SK-N-SH treated with all-trans-retinoic acid at 6 μM for 48 hours (cell line): ENCODE measurements at regions not wholly inside any gene's neighbourhood (a gene's known extent, or its start where the extent isn't known, plus 50 kb on each side); places are given as distances from the start of the nearest gene placed in this dataset.

ENCODE experiments used
- RARB ChIP-seq: fragments of 250-450 bp; sonication (Bioruptor Pico); IDR thresholded peaks from 2 replicates; pipeline ENCODE4 v1.8.0; 2021; ENCODE audit warnings: mild to moderate bottlenecking, moderate library complexity
- TF ChIP-seq, protein P1 (sequence below): fragments of 250-450 bp; sonication (Bioruptor Pico); IDR thresholded peaks from 2 replicates; pipeline ENCODE4 v1.8.0; 2020; ENCODE audit warnings: mild to moderate bottlenecking, moderate library complexity, borderline replicate concordance

DNA sequence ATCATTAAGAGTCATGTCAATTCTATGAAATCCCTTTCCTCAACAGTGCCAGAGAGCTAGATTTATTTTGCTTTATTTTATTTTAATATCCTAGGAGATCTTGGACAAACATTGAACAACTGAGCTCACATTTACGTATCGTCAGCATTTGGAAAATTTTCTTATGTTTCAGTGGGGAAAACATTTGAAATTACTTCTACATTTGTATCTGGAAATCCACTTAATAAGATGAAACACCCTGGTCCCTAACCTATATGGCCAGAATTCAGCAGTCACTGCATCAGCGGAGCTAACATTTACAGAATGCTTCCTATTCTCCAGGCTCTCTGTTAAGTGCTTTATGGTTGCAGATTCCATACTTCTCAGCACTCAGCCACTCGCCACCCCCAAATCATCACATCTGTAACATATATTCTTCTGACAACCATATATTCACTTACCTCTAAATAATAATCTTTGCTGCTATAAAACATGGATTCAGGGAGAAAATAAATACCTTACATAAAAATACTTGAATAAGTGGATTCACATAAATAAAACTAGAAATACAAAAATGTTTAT, 773.9 kb downstream of the JRKL start:
- TF ChIP-seq, protein P1, sequence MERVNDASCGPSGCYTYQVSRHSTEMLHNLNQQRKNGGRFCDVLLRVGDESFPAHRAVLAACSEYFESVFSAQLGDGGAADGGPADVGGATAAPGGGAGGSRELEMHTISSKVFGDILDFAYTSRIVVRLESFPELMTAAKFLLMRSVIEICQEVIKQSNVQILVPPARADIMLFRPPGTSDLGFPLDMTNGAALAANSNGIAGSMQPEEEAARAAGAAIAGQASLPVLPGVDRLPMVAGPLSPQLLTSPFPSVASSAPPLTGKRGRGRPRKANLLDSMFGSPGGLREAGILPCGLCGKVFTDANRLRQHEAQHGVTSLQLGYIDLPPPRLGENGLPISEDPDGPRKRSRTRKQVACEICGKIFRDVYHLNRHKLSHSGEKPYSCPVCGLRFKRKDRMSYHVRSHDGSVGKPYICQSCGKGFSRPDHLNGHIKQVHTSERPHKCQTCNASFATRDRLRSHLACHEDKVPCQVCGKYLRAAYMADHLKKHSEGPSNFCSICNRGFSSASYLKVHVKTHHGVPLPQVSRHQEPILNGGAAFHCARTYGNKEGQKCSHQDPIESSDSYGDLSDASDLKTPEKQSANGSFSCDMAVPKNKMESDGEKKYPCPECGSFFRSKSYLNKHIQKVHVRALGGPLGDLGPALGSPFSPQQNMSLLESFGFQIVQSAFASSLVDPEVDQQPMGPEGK = no peak
- TF ChIP-seq RARB (CRISPR knock-in tag) = no peak
